H9 (cell line): ENCODE measurements at regions not wholly inside any gene's neighbourhood (a gene's known extent, or its start where the extent isn't known, plus 50 kb on each side); places are given as distances from the start of the nearest gene placed in this dataset.

Source experiments
- DNase-seq: peaks from one replicate; pipeline ENCODE4 v3.0.0-alpha.2; 2017
- H2AFZ ChIP-seq: one replicate; pipeline ENCODE4 v1.6.1; 2013; ENCODE audit warnings: mild to moderate bottlenecking, low read length, control low read depth, moderate library complexity
- H2AK5ac ChIP-seq: 2 replicates; pipeline ENCODE4 v1.6.1; 2013; ENCODE audit warnings: low read length, control low read depth, mixed read lengths; ENCODE audit not compliant: insufficient read length
- H2BK120ac ChIP-seq: one replicate; pipeline ENCODE4 v1.6.1; 2013; ENCODE audit warnings: low read depth, mild to moderate bottlenecking, low read length, control low read depth, inconsistent platforms; ENCODE audit not compliant: poor library complexity, severe bottlenecking
- H2BK12ac ChIP-seq: 2 replicates; pipeline ENCODE4 v1.6.1; 2013; ENCODE audit warnings: low read length, control low read depth, mixed read lengths, low read depth; ENCODE audit not compliant: insufficient read length
- H2BK15ac ChIP-seq: 2 replicates; pipeline ENCODE4 v1.6.1; 2013; ENCODE audit warnings: low read depth, low read length, control low read depth
- H2BK20ac ChIP-seq: one replicate; pipeline ENCODE4 v1.6.1; 2013; ENCODE audit warnings: low read depth, mild to moderate bottlenecking, low read length, control low read depth, inconsistent platforms; ENCODE audit not compliant: poor library complexity, severe bottlenecking
- H2BK5ac ChIP-seq: 2 replicates; pipeline ENCODE4 v1.6.1; 2013; ENCODE audit warnings: low read length, control low read depth, mixed read lengths; ENCODE audit not compliant: insufficient read length
- H3K14ac ChIP-seq: 2 replicates; pipeline ENCODE4 v1.6.1; 2013; ENCODE audit warnings: low read length, control low read depth; ENCODE audit not compliant: insufficient read depth
- H3K18ac ChIP-seq: 2 replicates; pipeline ENCODE4 v1.6.1; 2013; ENCODE audit warnings: low read depth, mild to moderate bottlenecking, mixed read lengths, low read length, control low read depth; ENCODE audit not compliant: insufficient read length
- H3K23ac ChIP-seq: 2 replicates; pipeline ENCODE4 v1.6.1; 2013; ENCODE audit warnings: low read length, control low read depth, mixed read lengths, low read depth; ENCODE audit not compliant: insufficient read length
- H3K23me2 ChIP-seq: 2 replicates; pipeline ENCODE4 v1.6.1; 2013; ENCODE audit warnings: low read depth, mild to moderate bottlenecking, mixed read lengths, low read length, control low read depth; ENCODE audit not compliant: insufficient read length, poor library complexity, severe bottlenecking
- H3K27ac ChIP-seq: 2 replicates; pipeline ENCODE4 v1.5.1; 2013; ENCODE audit warnings: low read length, control low read depth, mixed read lengths, low read depth; ENCODE audit not compliant: insufficient read length
- H3K27me3 ChIP-seq: 2 replicates; pipeline ENCODE4 v1.6.1; 2013; ENCODE audit warnings: low read length, control low read depth, inconsistent platforms; ENCODE audit not compliant: insufficient read depth
- H3K4ac ChIP-seq: 2 replicates; pipeline ENCODE4 v1.6.1; 2013; ENCODE audit warnings: low read depth, mild to moderate bottlenecking, control low read depth, inconsistent platforms, low read length, moderate library complexity
- H3K4me1 ChIP-seq: 2 replicates; pipeline ENCODE4 v1.6.1; 2013; ENCODE audit warnings: low read length, control low read depth, inconsistent platforms; ENCODE audit not compliant: insufficient read depth
- H3K4me2 ChIP-seq: 2 replicates; pipeline ENCODE4 v1.6.1; 2013; ENCODE audit warnings: low read length, control low read depth, mixed read lengths; ENCODE audit not compliant: insufficient read length, insufficient read depth
- H3K56ac ChIP-seq: 2 replicates; pipeline ENCODE4 v1.6.1; 2013; ENCODE audit warnings: low read depth, mild to moderate bottlenecking, mixed read lengths, low read length, control low read depth; ENCODE audit not compliant: insufficient read length
- H3K79me1 ChIP-seq: 2 replicates; pipeline ENCODE4 v1.6.1; 2013; ENCODE audit warnings: low read depth, mild to moderate bottlenecking, moderate library complexity, low read length, control low read depth, inconsistent platforms; ENCODE audit not compliant: insufficient read depth, poor library complexity, severe bottlenecking
- H3K79me2 ChIP-seq: 2 replicates; pipeline ENCODE4 v1.6.1; 2013; ENCODE audit warnings: low read length, control low read depth, inconsistent platforms; ENCODE audit not compliant: insufficient read depth
- H3K9ac ChIP-seq: 2 replicates; pipeline ENCODE4 v1.6.1; 2013; ENCODE audit warnings: low read length, control low read depth, mixed read lengths; ENCODE audit not compliant: insufficient read length; ENCODE audit errors: extremely low read depth
- H3K9me3 ChIP-seq: one replicate; pipeline ENCODE4 v1.6.1; 2013; ENCODE audit warnings: low read depth, low read length, inconsistent platforms; ENCODE audit not compliant: control insufficient read depth
- H3T11ph ChIP-seq: one replicate; pipeline ENCODE4 v1.6.1; 2013; ENCODE audit warnings: mild to moderate bottlenecking, low read length, control low read depth, inconsistent platforms
- H4K20me1 ChIP-seq: one replicate; pipeline ENCODE4 v1.6.1; 2013; ENCODE audit not compliant: control insufficient read depth, insufficient read length, insufficient read depth
- H4K5ac ChIP-seq: 2 replicates; pipeline ENCODE4 v1.6.1; 2013; ENCODE audit warnings: low read depth, mild to moderate bottlenecking, mixed read lengths, low read length, control low read depth; ENCODE audit not compliant: insufficient read length
- H4K8ac ChIP-seq: replicated peaks from 2 replicates; pipeline ENCODE4 v1.6.1; 2013; ENCODE audit warnings: low read length, control low read depth, mixed read lengths, low read depth; ENCODE audit not compliant: insufficient read length
- H4K91ac ChIP-seq: 2 replicates; pipeline ENCODE4 v1.6.1; 2013; ENCODE audit warnings: low read depth, mild to moderate bottlenecking, moderate library complexity, mixed read lengths, low read length, control low read depth; ENCODE audit not compliant: insufficient read length
- H3K27ac Mint-ChIP-seq, 3 experiments: 2 replicates in 2 of 3; 3 replicates in 1 of 3; pipeline ENCODE4 v1.8.0; 2020 to 2021; ENCODE audit warnings: mixed read lengths in 3 of 3, mild to moderate bottlenecking in 1 of 3, moderate library complexity in 1 of 3
- H3K27me3 Mint-ChIP-seq: 2 replicates; pipeline ENCODE4 v1.8.0; 2021; ENCODE audit warnings: low read depth, mild to moderate bottlenecking, moderate library complexity, mixed read lengths
- H3K36me3 Mint-ChIP-seq, 3 experiments: 2 replicates in 2 of 3; 3 replicates in 1 of 3; pipeline ENCODE4 v1.8.0; 2020 to 2021; ENCODE audit warnings: low read depth in 3 of 3, mixed read lengths in 3 of 3; ENCODE audit not compliant: insufficient read depth in 1 of 3
- H3K4me1 Mint-ChIP-seq, 2 experiments: 2 replicates each; pipeline ENCODE4 v1.8.0; 2020; ENCODE audit warnings: mixed read lengths in 2 of 2
- H3K4me3 Mint-ChIP-seq, 2 experiments: 2 replicates in 1 of 2; 3 replicates in 1 of 2; pipeline ENCODE4 v1.8.0; 2020 to 2021; ENCODE audit warnings: mild to moderate bottlenecking in 2 of 2, mixed read lengths in 2 of 2, moderate library complexity in 1 of 2
- H3K9me3 Mint-ChIP-seq, 2 experiments: 2 replicates in 1 of 2; 3 replicates in 1 of 2; pipeline ENCODE4 v1.8.0; 2020; ENCODE audit warnings: mild to moderate bottlenecking in 2 of 2, mixed read lengths in 2 of 2, moderate library complexity in 1 of 2
- TF ChIP-seq, protein P1 (sequence below): fragments of 200-600 bp; sonication (generic); conservative IDR thresholded peaks from 3 replicates; pipeline ENCODE4 v1.8.0; 2021; ENCODE audit warnings: antibody characterized with exemption, mild to moderate bottlenecking

DNA sequence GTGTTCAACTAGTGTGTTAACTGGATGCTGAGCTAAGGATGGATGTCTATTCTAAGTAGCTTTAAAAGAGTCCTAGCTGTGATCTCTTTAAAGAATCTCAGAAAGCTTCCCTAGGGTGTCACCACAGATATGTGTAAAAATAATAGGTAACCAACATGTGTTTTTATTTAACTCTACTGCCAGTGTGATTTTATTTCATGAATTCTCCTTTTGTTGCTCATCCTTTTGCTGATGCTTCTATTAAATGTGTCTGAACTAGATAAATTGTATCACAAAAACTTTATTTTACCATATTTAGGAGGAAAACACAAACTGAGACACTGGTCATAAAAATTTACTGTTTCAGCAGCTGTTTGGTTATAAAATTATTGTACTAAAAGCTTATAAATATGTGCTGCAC, 809.4 kb upstream of the CITED2 start:
- Mint-ChIP-seq H3K27ac (no peak overlapping the region), H3K27me3 (no peaks in the 10 kb centered on the region), H3K4me3 (no peak overlapping the region), H3K9me3 (peaks cover 39 to 43% of the 10 kb centered on the region in 2 experiments), H3K36me3 (peaks cover 36 to 50% (median 43%) of the 10 kb centered on the region in 3 experiments), H3K4me1 (peaks cover 9 to 17% of the 10 kb centered on the region in 2 experiments)
- Histone ChIP-seq H2BK20ac (no peak overlapping the region), H2BK15ac (no peak overlapping the region), H4K5ac (no peak overlapping the region), H3K9ac (no peak overlapping the region), H3K79me2 (no peaks in the 10 kb centered on the region), H3K27me3 (no peaks in the 10 kb centered on the region), H3T11ph (no peak overlapping the region), H4K20me1 (no peaks in the 10 kb centered on the region), H3K4me1 (no peaks in the 10 kb centered on the region), H3K4me2 (no peak overlapping the region), H2BK5ac (no peak overlapping the region), H3K23ac (no peak overlapping the region), H3K79me1 (no peaks in the 10 kb centered on the region), H3K4ac (no peak overlapping the region), H2AFZ (no peak overlapping the region), H3K56ac (no peak overlapping the region), H3K9me3 (peaks cover 17% of the 10 kb centered on the region), H3K23me2 (no peaks in the 10 kb centered on the region), H4K91ac (no peak overlapping the region), H2BK120ac (no peak overlapping the region), H3K27ac (no peak overlapping the region), H2AK5ac (no peak overlapping the region), H2BK12ac (no peak overlapping the region), H3K18ac (no peak overlapping the region), H3K14ac (no peak overlapping the region), H4K8ac (no peak overlapping the region)
- TF ChIP-seq, protein P1, sequence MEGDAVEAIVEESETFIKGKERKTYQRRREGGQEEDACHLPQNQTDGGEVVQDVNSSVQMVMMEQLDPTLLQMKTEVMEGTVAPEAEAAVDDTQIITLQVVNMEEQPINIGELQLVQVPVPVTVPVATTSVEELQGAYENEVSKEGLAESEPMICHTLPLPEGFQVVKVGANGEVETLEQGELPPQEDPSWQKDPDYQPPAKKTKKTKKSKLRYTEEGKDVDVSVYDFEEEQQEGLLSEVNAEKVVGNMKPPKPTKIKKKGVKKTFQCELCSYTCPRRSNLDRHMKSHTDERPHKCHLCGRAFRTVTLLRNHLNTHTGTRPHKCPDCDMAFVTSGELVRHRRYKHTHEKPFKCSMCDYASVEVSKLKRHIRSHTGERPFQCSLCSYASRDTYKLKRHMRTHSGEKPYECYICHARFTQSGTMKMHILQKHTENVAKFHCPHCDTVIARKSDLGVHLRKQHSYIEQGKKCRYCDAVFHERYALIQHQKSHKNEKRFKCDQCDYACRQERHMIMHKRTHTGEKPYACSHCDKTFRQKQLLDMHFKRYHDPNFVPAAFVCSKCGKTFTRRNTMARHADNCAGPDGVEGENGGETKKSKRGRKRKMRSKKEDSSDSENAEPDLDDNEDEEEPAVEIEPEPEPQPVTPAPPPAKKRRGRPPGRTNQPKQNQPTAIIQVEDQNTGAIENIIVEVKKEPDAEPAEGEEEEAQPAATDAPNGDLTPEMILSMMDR, result no peak
- no peak for DNase-seq
